B cell (primary cell): ENCODE measurements at regions not wholly inside any gene's neighbourhood (a gene's known extent, or its start where the extent isn't known, plus 50 kb on each side); places are given as distances from the start of the nearest gene placed in this dataset.
A peak's percentile ranks its signal among the peaks of the same experiment; 100 is the strongest.

Experiments used
- ATAC-seq: fragments of 200-7000 bp; cut with Tn5 transposase; one replicate; pipeline ENCODE4 v1.10.0; 2021; ENCODE audit warnings: low read depth, mild to moderate bottlenecking, moderate number of reproducible peaks, moderate library complexity
- CTCF ChIA-PET: fragments of 350-600 bp; sonication (Branson Sonifier 250); formaldehyde crosslinking; loops from one replicate; lab custom pipeline; 2021; ENCODE audit warnings: antibody characterized with exemption, inconsistent platforms; lab: Charles Lee
- POLR2A ChIA-PET: fragments of 350-600 bp; sonication (Branson Sonifier 250); formaldehyde crosslinking; loops from one replicate; lab custom pipeline; 2021; ENCODE audit warnings: antibody characterized with exemption; lab: Charles Lee
- DNase-seq: peaks from one replicate; pipeline ENCODE4 v3.0.0; 2013
- H2AFZ ChIP-seq: 2 replicates; pipeline ENCODE4 v1.6.1; 2012; ENCODE audit warnings: mild to moderate bottlenecking, low read depth, low read length; ENCODE audit not compliant: insufficient read depth, poor library complexity, severe bottlenecking
- H3K27ac ChIP-seq, 2 donors: 1 replicate in 1 of 2; 2 replicates in 1 of 2; pipeline ENCODE4 v1.5.1; 2012 to 2013; ENCODE audit warnings: low read length in 2 of 2, mild to moderate bottlenecking in 2 of 2, moderate library complexity in 1 of 2
- H3K27me3 ChIP-seq, 4 experiments: fragments of 200-600 bp in 1 of 4; sonication (generic) in 1 of 4; replicated peaks in 1 of 4; 1 replicate in 2 of 4; 2 replicates in 2 of 4; pipeline versions ENCODE4 v1.6.1 to v1.7.0; 2013 to 2016; ENCODE audit warnings: low read length in 3 of 4, mild to moderate bottlenecking in 2 of 4, mixed read lengths in 1 of 4, moderate library complexity in 1 of 4; ENCODE audit not compliant: insufficient read depth in 4 of 4, control insufficient read depth in 3 of 4; ENCODE audit errors: control extremely low read depth in 1 of 4
- H3K36me3 ChIP-seq, 2 experiments: replicated peaks in 1 of 2; 1 replicate in 1 of 2; 2 replicates in 1 of 2; pipeline versions ENCODE4 v1.6.1 to v1.7.1; 2013; ENCODE audit warnings: low read length in 1 of 2; ENCODE audit not compliant: insufficient read depth in 2 of 2, control insufficient read depth in 1 of 2; ENCODE audit errors: control extremely low read depth in 1 of 2, extremely low read depth in 1 of 2
- H3K4me1 ChIP-seq, 2 donors: fragments of 200-600 bp in 1 of 2; sonication (generic) in 1 of 2; 1 replicate in 1 of 2; 2 replicates in 1 of 2; pipeline versions ENCODE4 v1.5.1 to v1.6.1; 2013 to 2017; ENCODE audit warnings: low read length in 2 of 2; ENCODE audit not compliant: control insufficient read depth in 2 of 2, insufficient read depth in 2 of 2
- H3K4me2 ChIP-seq: replicated peaks from 2 replicates; pipeline ENCODE3; 2012; ENCODE audit warnings: mild to moderate bottlenecking, low read depth, low read length; ENCODE audit not compliant: poor library complexity, severe bottlenecking
- H3K4me3 ChIP-seq, 5 experiments: fragments of 200-600 bp in 1 of 5; sonication (generic) in 1 of 5; 1 replicate in 3 of 5; 2 replicates in 2 of 5; pipeline versions ENCODE4 v1.5.1 to v1.7.0; 2011 to 2016; ENCODE audit warnings: low read length in 4 of 5, mild to moderate bottlenecking in 4 of 5, low read depth in 2 of 5, control low read depth in 1 of 5, moderate library complexity in 1 of 5; ENCODE audit not compliant: insufficient read depth in 1 of 5; ENCODE audit errors: control extremely low read depth in 1 of 5, extremely low read depth in 1 of 5
- H3K79me2 ChIP-seq: fragments of 200-600 bp; sonication (generic); one replicate; pipeline ENCODE4 v1.6.0; 2016; ENCODE audit warnings: low read length; ENCODE audit not compliant: control insufficient read depth, insufficient read depth
- H3K9ac ChIP-seq: fragments of 200-600 bp; sonication (generic); 2 replicates; pipeline ENCODE4 v1.6.1; 2017; ENCODE audit warnings: mild to moderate bottlenecking, low read length, moderate library complexity
- H3K9me3 ChIP-seq, 3 donors: one replicate each; pipeline versions ENCODE4 v1.6.1 to v1.7.1; 2013; ENCODE audit warnings: low read length in 2 of 3; ENCODE audit not compliant: control insufficient read depth in 2 of 3, insufficient read depth in 1 of 3; ENCODE audit errors: control extremely low read depth in 1 of 3
- H4K20me1 ChIP-seq: 2 replicates; pipeline ENCODE4 v1.6.0; 2012; ENCODE audit warnings: mild to moderate bottlenecking, low read length; ENCODE audit not compliant: insufficient read depth, control insufficient read depth, poor library complexity, severe bottlenecking
- H3K27ac Mint-ChIP-seq: one replicate; pipeline ENCODE4 v1.8.0; 2021; ENCODE audit warnings: mixed read lengths
- H3K27me3 Mint-ChIP-seq: one replicate; pipeline ENCODE4 v1.8.0; 2021; ENCODE audit warnings: mixed read lengths
- H3K4me1 Mint-ChIP-seq: one replicate; pipeline ENCODE4 v1.8.0; 2021; ENCODE audit warnings: mixed read lengths
- H3K4me3 Mint-ChIP-seq: one replicate; pipeline ENCODE4 v1.8.0; 2021; ENCODE audit warnings: mixed read lengths
- H3K9me3 Mint-ChIP-seq: one replicate; pipeline ENCODE4 v1.8.0; 2022; ENCODE audit warnings: mixed read lengths; ENCODE audit not compliant: insufficient read depth
- CTCF ChIP-seq: fragments of 200-600 bp; IDR thresholded peaks from one replicate; pipeline ENCODE4 v1.8.0; 2022; ENCODE audit warnings: antibody characterized with exemption, mild to moderate bottlenecking
- EZH2 ChIP-seq: IDR thresholded peaks from 2 replicates; pipeline ENCODE4 v1.6.1; 2012; ENCODE audit warnings: borderline replicate concordance, low read depth, mild to moderate bottlenecking, moderate library complexity, low read length; ENCODE audit not compliant: insufficient read depth, poor library complexity, severe bottlenecking
- WGBS: methylation state at CpG from one replicate; pipeline ENCODE4 v1.1.5; 2013; ENCODE audit warnings: missing lambda C conversion rate; ENCODE audit not compliant: insufficient coverage; 5-methylcytosine and 5-hydroxymethylcytosine counted together
- intact Hi-C: fragments of 100-400 bp; cut with micrococcal nuclease; formaldehyde crosslinking; loops from one replicate; pipeline ENCODE4 v1.10.0; 2022

GRCh38 chr11:122202951-122203456, 87.0 kb upstream of the BLID start:
- intact Hi-C loops, result no loop called here
- Mint-ChIP-seq H3K27ac (no peak overlapping the region), H3K9me3 (no peaks in the 10 kb centered on the region), H3K27me3 (peaks cover 35% of the 10 kb centered on the region), H3K4me1 (no peaks in the 10 kb centered on the region), H3K4me3 (no peak overlapping the region)
- no peak overlapping the region for H3K9ac ChIP-seq
- TF ChIP-seq EZH2 (no peak), CTCF (peak; percentile 81)
- DNase-seq (peak; percentile 49), ATAC-seq (peak; percentile 57)
- H3K9me3 ChIP-seq, result no peaks in the 10 kb centered on the region
- H3K4me1 ChIP-seq, result no peaks in the 10 kb centered on the region
- no peak overlapping the region for H2AFZ ChIP-seq
- 30% methylated on average over 17 of the region's 19 CpGs for WGBS
- POLR2A ChIA-PET, result no interaction called here
- CTCF ChIA-PET, result interaction anchor here (1.1 to 2.7 kb wide), 5 partner anchors 10 to 958 kb away, joined by 3 to 29 read pairs (median 8); no protein-coding TSS in a partner anchor
- no peaks in the 10 kb centered on the region for H3K79me2 ChIP-seq
- no peak overlapping the region for H3K4me3 ChIP-seq
- H3K4me2 ChIP-seq, result no peak overlapping the region
- H3K36me3 ChIP-seq, result no peaks in the 10 kb centered on the region
- H3K27ac ChIP-seq, result no peak overlapping the region
- no peaks in the 10 kb centered on the region for H4K20me1 ChIP-seq
- H3K27me3 ChIP-seq, result peaks cover 0 to 7% (median 2%) of the 10 kb centered on the region in 4 experiments

- Histone ChIP-seq H3K9ac (no peak overlapping the region), H3K79me2 (no peaks in the 10 kb centered on the region), H3K4me3 (no peak overlapping the region), H3K27ac (no peak overlapping the region), H4K20me1 (no peaks in the 10 kb centered on the region), H3K9me3 (no peaks in the 10 kb centered on the region), H2AFZ (no peak overlapping the region), H3K27me3 (peaks cover 0 to 7% (median 2%) of the 10 kb centered on the region in 4 experiments), H3K4me1 (no peaks in the 10 kb centered on the region), H3K4me2 (no peak overlapping the region), H3K36me3 (no peaks in the 10 kb centered on the region)
- H3K4me1 Mint-ChIP-seq, result no peaks in the 10 kb centered on the region
- TF ChIP-seq EZH2 (no peak), CTCF (no peak)
- DNase-seq, result no peak
- no peaks in the 10 kb centered on the region for H3K9me3 Mint-ChIP-seq
- H3K4me3 Mint-ChIP-seq, result no peak overlapping the region
- peaks cover 36% of the 10 kb centered on the region for H3K27me3 Mint-ChIP-seq
- no peak overlapping the region for H3K27ac Mint-ChIP-seq
- ATAC-seq, result no peak
- ChIA-PET POLR2A (no interaction called here), CTCF (interaction anchor here (1.1 to 2.7 kb wide), 5 partner anchors 9 to 957 kb away, joined by 3 to 29 read pairs (median 8); no protein-coding TSS in a partner anchor)
- 81% methylated on average over 12 of the region's 16 CpGs for WGBS
- intact Hi-C loops, result no loop called here
These were observed 86.3 kb upstream of the BLID start for GRCh38 chr11:122202161-122202950.
